ENCODE measurements at regions not wholly inside any gene's neighbourhood (a gene's known extent, or its start where the extent isn't known, plus 50 kb on each side); places are given as distances from the start of the nearest gene placed in this dataset.

DNA sequence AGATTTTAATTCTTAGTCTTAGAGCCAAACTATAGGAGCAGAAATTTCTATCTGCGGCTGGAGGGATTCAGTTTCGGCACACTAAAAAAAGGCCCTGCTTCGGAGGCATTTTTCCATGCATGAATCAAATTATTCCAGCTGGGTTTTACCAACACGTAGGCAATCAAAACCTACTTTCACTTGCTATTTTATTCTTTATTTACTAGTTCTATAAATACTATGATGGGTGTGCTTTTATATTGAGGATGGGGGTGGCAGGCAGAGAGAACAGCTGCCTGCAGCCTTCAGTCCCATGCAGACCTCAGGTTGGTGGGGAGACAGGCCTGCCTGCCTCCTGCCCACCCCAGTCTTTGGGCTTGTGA lies 609.8 kb downstream of the BCOR start:
- H3K36me3 Mint-ChIP-seq (ENCODE audit: insufficient read depth in 1 of 3, low read depth in 3 of 3): peaks cover 0 to 8% (median 2%) of the 10 kb centered on the region in 3 experiments; a peak in 4 of 7 replicates
- no peak overlapping the region for H3T11ph ChIP-seq (ENCODE audit: low read length)
- H2AFZ ChIP-seq (ENCODE audit: low read length): no peak overlapping the region
- peaks cover 68 to 73% of the 10 kb centered on the region in 2 experiments for H3K9me3 Mint-ChIP-seq
- no peak overlapping the region for H2BK15ac ChIP-seq (ENCODE audit: low read depth, low read length)
- DNase-seq: no peak
- no peak overlapping the region for H4K5ac ChIP-seq (ENCODE audit: insufficient read length, low read depth, low read length)
- H3K4me1 ChIP-seq (ENCODE audit: insufficient read depth, low read length): no peaks in the 10 kb centered on the region; the same call in 1 of the 2 replicates
- no peaks in the 10 kb centered on the region for H3K79me2 ChIP-seq (ENCODE audit: insufficient read depth, low read length)
- H3K4me1 Mint-ChIP-seq: peaks cover 8 to 12% of the 10 kb centered on the region in 2 experiments; a peak in 3 of 4 replicates
- no peak overlapping the region for H3K18ac ChIP-seq (ENCODE audit: insufficient read length, low read depth, low read length)
- no peak overlapping the region for H3K23ac ChIP-seq (ENCODE audit: insufficient read length, low read depth, low read length)
- no CpG with 5 or more reads among the region's 4 CpGs for WGBS (ENCODE audit: extremely low coverage, insufficient read length, low lambda C conversion rate)
- no peak overlapping the region for H3K4ac ChIP-seq (ENCODE audit: low read depth, low read length)
- H2BK12ac ChIP-seq (ENCODE audit: insufficient read length, low read depth, low read length): no peak overlapping the region
- TF ChIP-seq, protein P1, sequence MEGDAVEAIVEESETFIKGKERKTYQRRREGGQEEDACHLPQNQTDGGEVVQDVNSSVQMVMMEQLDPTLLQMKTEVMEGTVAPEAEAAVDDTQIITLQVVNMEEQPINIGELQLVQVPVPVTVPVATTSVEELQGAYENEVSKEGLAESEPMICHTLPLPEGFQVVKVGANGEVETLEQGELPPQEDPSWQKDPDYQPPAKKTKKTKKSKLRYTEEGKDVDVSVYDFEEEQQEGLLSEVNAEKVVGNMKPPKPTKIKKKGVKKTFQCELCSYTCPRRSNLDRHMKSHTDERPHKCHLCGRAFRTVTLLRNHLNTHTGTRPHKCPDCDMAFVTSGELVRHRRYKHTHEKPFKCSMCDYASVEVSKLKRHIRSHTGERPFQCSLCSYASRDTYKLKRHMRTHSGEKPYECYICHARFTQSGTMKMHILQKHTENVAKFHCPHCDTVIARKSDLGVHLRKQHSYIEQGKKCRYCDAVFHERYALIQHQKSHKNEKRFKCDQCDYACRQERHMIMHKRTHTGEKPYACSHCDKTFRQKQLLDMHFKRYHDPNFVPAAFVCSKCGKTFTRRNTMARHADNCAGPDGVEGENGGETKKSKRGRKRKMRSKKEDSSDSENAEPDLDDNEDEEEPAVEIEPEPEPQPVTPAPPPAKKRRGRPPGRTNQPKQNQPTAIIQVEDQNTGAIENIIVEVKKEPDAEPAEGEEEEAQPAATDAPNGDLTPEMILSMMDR (conservative IDR thresholded peaks at IDR 0.05): no peak
- H4K8ac ChIP-seq (replicated peaks; ENCODE audit: insufficient read length, low read depth, low read length): no peak overlapping the region
- H4K20me1 ChIP-seq (ENCODE audit: control insufficient read depth, insufficient read depth, insufficient read length): no peaks in the 10 kb centered on the region
- no peak overlapping the region for H2BK5ac ChIP-seq (ENCODE audit: insufficient read length, low read length)
- H3K27me3 Mint-ChIP-seq (ENCODE audit: low read depth): peaks cover 4% of the 10 kb centered on the region
- no peak overlapping the region for H3K14ac ChIP-seq (ENCODE audit: insufficient read depth, low read length)
- H3K4me3 Mint-ChIP-seq: no peak overlapping the region
- no peak overlapping the region for H3K27ac ChIP-seq (ENCODE audit: insufficient read length, low read depth, low read length)
- H3K23me2 ChIP-seq (ENCODE audit: insufficient read length, low read depth, low read length, poor library complexity, severe bottlenecking): no peaks in the 10 kb centered on the region
- no peak overlapping the region for H2BK120ac ChIP-seq (ENCODE audit: low read depth, low read length, poor library complexity, severe bottlenecking)
- H3K9ac ChIP-seq (ENCODE audit: extremely low read depth, insufficient read length, low read length): no peak overlapping the region
- H3K56ac ChIP-seq (ENCODE audit: insufficient read length, low read depth, low read length): no peak overlapping the region
- H4K91ac ChIP-seq (ENCODE audit: insufficient read length, low read depth, low read length): no peak overlapping the region
- no peak overlapping the region for H3K4me2 ChIP-seq (ENCODE audit: insufficient read depth, insufficient read length, low read length)
- no peak overlapping the region for H3K27ac Mint-ChIP-seq
- no peaks in the 10 kb centered on the region for H3K27me3 ChIP-seq (ENCODE audit: insufficient read depth, low read length)
- H2AK5ac ChIP-seq (ENCODE audit: insufficient read length, low read length): no peak overlapping the region
- no peaks in the 10 kb centered on the region for H3K79me1 ChIP-seq (ENCODE audit: insufficient read depth, low read depth, low read length, poor library complexity, severe bottlenecking)
- no peaks in the 10 kb centered on the region for H3K9me3 ChIP-seq (ENCODE audit: control insufficient read depth, low read depth, low read length)
- no peak overlapping the region for H2BK20ac ChIP-seq (ENCODE audit: low read depth, low read length, poor library complexity, severe bottlenecking)

Measured in H9 (cell line).